Activated naive CD4-positive, alpha-beta T cell treated with anti-CD3 and anti-CD28 coated beads, Interleukin-2, amount 50 U/mL, for 24 hours (primary cell): ENCODE measurements at regions not wholly inside any gene's neighbourhood (a gene's known extent, or its start where the extent isn't known, plus 50 kb on each side); places are given as distances from the start of the nearest gene placed in this dataset.

Experiments
- H3K27ac Mint-ChIP-seq: one replicate; pipeline ENCODE4 v1.8.0; 2021; ENCODE audit warnings: mild to moderate bottlenecking, mixed read lengths
- H3K27me3 Mint-ChIP-seq: one replicate; pipeline ENCODE4 v1.8.0; 2021; ENCODE audit warnings: mixed read lengths
- H3K36me3 Mint-ChIP-seq: one replicate; pipeline ENCODE4 v1.8.0; 2021; ENCODE audit warnings: mixed read lengths
- H3K4me1 Mint-ChIP-seq: one replicate; pipeline ENCODE4 v1.8.0; 2021; ENCODE audit warnings: mixed read lengths
- H3K4me3 Mint-ChIP-seq: one replicate; pipeline ENCODE4 v1.8.0; 2021; ENCODE audit warnings: mild to moderate bottlenecking, mixed read lengths
- H3K9me3 Mint-ChIP-seq: one replicate; pipeline ENCODE4 v1.8.0; 2021; ENCODE audit warnings: mixed read lengths

- no peak overlapping the region for H3K27ac Mint-ChIP-seq
These were observed 189.9 kb downstream of the AASDH start for GRCh38 chr4:56197387-56197786.

GRCh38 chr4:56195025-56195424 is 192.3 kb downstream of the AASDH start:
- Mint-ChIP-seq H3K27ac (no peak overlapping the region), H3K36me3 (peaks cover 1% of the 10 kb centered on the region), H3K27me3 (peaks cover 9% of the 10 kb centered on the region), H3K9me3 (no peaks in the 10 kb centered on the region), H3K4me1 (no peaks in the 10 kb centered on the region), H3K4me3 (no peak overlapping the region)

More at GRCh38 chr4:56197387-56197786, 189.9 kb downstream of the AASDH start:
- Mint-ChIP-seq H3K27me3 (peaks cover 12% of the 10 kb centered on the region), H3K36me3 (peaks cover under 1% of the 10 kb centered on the region), H3K9me3 (no peaks in the 10 kb centered on the region), H3K4me1 (no peaks in the 10 kb centered on the region), H3K4me3 (no peak overlapping the region)

GRCh38 chr4:56191534-56191933 is 195.8 kb downstream of the AASDH start:
- Mint-ChIP-seq H3K4me3 (no peak overlapping the region), H3K27ac (no peak overlapping the region)

DNA sequence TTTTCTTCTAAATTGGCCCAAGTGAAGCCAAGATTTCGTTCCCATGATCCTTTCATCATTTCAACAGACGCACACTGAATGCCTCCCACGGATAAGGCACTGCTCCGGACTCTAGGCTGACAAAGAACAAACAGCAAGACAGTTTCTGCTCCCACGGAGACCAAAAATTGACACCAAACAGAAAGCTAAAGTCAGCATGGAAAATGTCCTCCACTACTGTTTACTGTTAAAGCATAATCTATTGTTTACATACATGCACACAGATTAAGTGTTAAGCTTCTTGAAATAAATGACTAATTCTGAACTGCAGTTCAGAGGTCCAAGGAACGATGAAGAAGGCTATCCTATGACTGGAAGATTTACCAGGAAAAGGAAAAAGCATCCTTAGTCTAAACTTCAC is 199.6 kb downstream of the AASDH start:
- H3K36me3 Mint-ChIP-seq, result peaks cover 1% of the 10 kb centered on the region
- H3K4me3 Mint-ChIP-seq, result no peak overlapping the region
- no peak overlapping the region for H3K27ac Mint-ChIP-seq
- H3K9me3 Mint-ChIP-seq, result no peaks in the 10 kb centered on the region
- peaks cover 7% of the 10 kb centered on the region for H3K27me3 Mint-ChIP-seq
- H3K4me1 Mint-ChIP-seq, result no peaks in the 10 kb centered on the region

More at GRCh38 chr4:56191534-56191933, 195.8 kb downstream of the AASDH start:
- H3K36me3 Mint-ChIP-seq, result peaks cover 1% of the 10 kb centered on the region
- H3K27me3 Mint-ChIP-seq, result peaks cover 7% of the 10 kb centered on the region
- H3K4me1 Mint-ChIP-seq, result no peaks in the 10 kb centered on the region
- H3K9me3 Mint-ChIP-seq, result no peaks in the 10 kb centered on the region

- Mint-ChIP-seq H3K27me3 (peaks cover 5% of the 10 kb centered on the region), H3K4me1 (no peaks in the 10 kb centered on the region), H3K36me3 (no peaks in the 10 kb centered on the region), H3K9me3 (no peaks in the 10 kb centered on the region), H3K27ac (no peak overlapping the region), H3K4me3 (no peak overlapping the region)
These were observed 200.3 kb downstream of the AASDH start for GRCh38 chr4:56186808-56187523.

- H3K4me1 Mint-ChIP-seq, result peaks cover 10% of the 10 kb centered on the region
- no peak overlapping the region for H3K27ac Mint-ChIP-seq
- H3K9me3 Mint-ChIP-seq, result no peaks in the 10 kb centered on the region
- H3K4me3 Mint-ChIP-seq, result no peak overlapping the region
- H3K27me3 Mint-ChIP-seq, result peaks cover 6% of the 10 kb centered on the region
- no peaks in the 10 kb centered on the region for H3K36me3 Mint-ChIP-seq
These were observed 201.4 kb downstream of the AASDH start for GRCh38 chr4:56185901-56186300.

DNA sequence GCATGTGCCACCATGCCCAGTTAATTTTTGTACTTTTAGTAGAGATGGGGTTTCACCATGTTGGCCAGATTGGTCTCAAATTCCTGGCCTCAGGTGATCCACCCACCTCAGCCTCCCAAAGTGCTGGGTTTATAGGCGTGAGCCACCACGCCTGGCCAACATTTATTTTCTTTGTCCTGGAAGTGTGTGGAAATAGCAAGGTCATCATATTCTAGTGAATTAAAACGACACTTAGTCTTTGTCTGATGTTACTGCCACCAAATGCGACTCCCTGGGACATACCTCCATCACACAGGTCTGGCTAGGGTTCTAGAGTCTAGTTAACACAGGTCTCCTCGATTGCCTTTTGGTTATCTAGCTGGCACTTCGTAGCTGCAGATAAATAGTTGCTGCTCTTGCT is 203.1 kb downstream of the AASDH start:
- Mint-ChIP-seq H3K27me3 (peaks cover 10% of the 10 kb centered on the region), H3K4me3 (no peak overlapping the region), H3K9me3 (no peaks in the 10 kb centered on the region), H3K27ac (no peak overlapping the region), H3K36me3 (no peaks in the 10 kb centered on the region), H3K4me1 (peaks cover 14% of the 10 kb centered on the region)

DNA sequence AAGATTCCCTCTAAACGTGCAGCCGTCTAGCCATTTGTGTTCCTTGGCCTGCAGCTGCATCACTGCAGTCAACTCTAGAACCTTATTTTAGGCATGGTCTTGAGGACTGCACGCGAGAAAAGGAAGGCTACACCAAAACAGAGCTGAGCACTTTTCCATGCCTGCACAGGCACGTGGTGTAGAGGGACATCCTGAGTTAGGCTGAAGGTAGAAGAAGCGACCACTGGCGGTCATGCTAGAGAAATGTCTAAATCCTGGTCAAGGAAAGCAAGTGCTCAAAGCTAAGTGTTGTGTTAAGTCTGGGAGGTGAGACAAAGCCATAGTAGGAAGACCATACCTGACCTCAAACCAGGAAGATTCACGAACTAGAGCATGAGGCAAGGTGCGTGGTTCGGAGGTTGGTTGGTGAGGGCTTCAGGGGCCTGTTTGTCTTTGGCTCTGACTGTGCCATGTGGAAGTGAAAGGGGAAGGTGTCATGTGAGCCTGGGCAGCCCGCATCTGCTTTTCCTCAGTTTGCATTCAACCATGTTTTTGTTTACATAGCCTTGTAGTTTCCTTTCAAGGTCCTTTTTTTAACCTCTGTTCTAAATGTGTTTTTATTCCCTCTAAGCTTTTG is 203.8 kb downstream of the AASDH start:
- peaks cover 14% of the 10 kb centered on the region for H3K4me1 Mint-ChIP-seq
- no peak overlapping the region for H3K27ac Mint-ChIP-seq
- H3K9me3 Mint-ChIP-seq, result no peaks in the 10 kb centered on the region

GRCh38 chr4:56182356-56182755 is 204.9 kb downstream of the AASDH start:
- Mint-ChIP-seq H3K9me3 (peaks cover 7% of the 10 kb centered on the region), H3K4me1 (peaks cover 14% of the 10 kb centered on the region), H3K27me3 (peaks cover 10% of the 10 kb centered on the region), H3K27ac (no peak overlapping the region), H3K36me3 (no peaks in the 10 kb centered on the region), H3K4me3 (no peak overlapping the region)

More for the DNA sequence above, 203.8 kb downstream of the AASDH start:
- no peak overlapping the region for H3K4me3 Mint-ChIP-seq
- no peaks in the 10 kb centered on the region for H3K36me3 Mint-ChIP-seq
- peaks cover 10% of the 10 kb centered on the region for H3K27me3 Mint-ChIP-seq

- no peaks in the 10 kb centered on the region for H3K36me3 Mint-ChIP-seq
- peaks cover 14% of the 10 kb centered on the region for H3K4me1 Mint-ChIP-seq
- no peak overlapping the region for H3K4me3 Mint-ChIP-seq
- H3K27ac Mint-ChIP-seq, result peak overlapping the region; percentile 20
- H3K9me3 Mint-ChIP-seq, result peaks cover 8% of the 10 kb centered on the region
- peaks cover 10% of the 10 kb centered on the region for H3K27me3 Mint-ChIP-seq
These were observed 205.9 kb downstream of the AASDH start for GRCh38 chr4:56181140-56181953.

DNA sequence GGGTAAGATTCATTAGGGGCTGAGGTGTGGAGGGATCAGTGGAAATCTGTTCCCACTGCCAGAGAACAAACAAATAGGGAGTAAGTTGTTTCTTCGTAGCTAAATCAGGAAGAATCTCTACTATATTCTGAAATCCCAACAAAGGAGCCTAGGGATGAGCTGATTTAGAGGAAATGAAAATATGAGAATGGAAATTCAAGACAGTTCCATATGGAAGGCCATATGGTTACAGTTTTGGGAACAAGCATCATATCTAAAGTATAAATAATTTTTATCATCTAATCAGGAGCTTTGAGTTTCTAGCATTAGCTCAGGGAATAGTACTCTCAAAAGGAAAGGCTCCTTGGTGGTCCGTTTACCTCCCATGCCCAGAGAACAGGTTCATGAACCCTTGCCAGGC is 218.2 kb downstream of the AASDH start:
- Mint-ChIP-seq H3K4me1 (no peaks in the 10 kb centered on the region), H3K27me3 (peaks cover 5% of the 10 kb centered on the region), H3K36me3 (no peaks in the 10 kb centered on the region), H3K9me3 (peaks cover 8% of the 10 kb centered on the region), H3K4me3 (no peak overlapping the region), H3K27ac (no peak overlapping the region)

DNA sequence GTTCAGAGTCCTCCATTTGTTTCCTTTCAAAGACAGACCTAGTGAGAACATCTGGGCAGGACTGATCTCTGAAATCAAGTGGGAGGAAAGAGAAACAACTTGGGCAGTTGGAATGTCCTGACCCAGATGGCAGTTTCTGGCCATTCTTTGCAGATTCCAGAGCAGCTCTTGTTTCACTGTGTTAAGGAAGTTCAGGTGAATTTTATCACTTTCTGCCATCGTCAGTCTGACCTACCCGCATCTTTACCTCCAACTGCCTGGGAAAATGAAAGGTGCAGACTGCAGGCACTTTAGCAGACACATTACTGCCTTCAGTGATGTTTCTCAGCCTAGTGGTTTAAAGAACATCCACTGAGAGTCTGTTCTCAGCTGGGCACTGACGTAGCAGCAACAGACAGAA is 216.2 kb downstream of the CEP135 start:
- H3K4me1 Mint-ChIP-seq, result no peaks in the 10 kb centered on the region
- no peaks in the 10 kb centered on the region for H3K36me3 Mint-ChIP-seq
- H3K27me3 Mint-ChIP-seq, result peaks cover 7% of the 10 kb centered on the region
- H3K9me3 Mint-ChIP-seq, result peaks cover 8% of the 10 kb centered on the region
- H3K4me3 Mint-ChIP-seq, result no peak overlapping the region
- H3K27ac Mint-ChIP-seq, result no peak overlapping the region

DNA sequence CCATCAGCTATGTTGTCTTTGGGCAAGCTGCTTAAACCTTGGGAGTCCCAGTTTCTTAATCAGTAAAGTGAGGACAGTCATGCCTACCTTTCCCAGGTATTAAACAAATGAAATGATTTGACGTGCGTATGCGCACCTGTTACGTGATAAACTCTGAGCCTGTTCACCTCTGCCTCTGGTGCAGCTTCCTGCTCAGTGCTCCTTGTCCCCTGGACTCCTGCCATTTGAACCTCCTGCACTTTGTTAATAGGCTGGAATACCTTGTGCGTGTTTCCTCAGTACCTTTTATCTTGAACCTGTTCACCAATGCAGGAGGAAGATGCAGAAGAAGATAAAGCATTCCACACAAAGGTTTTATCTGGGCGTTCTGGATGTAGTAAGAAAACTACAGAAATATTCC is 211.9 kb downstream of the CEP135 start:
- H3K36me3 Mint-ChIP-seq, result no peaks in the 10 kb centered on the region
- H3K9me3 Mint-ChIP-seq, result no peaks in the 10 kb centered on the region
- peaks cover 4% of the 10 kb centered on the region for H3K4me1 Mint-ChIP-seq
- H3K27me3 Mint-ChIP-seq, result peaks cover 2% of the 10 kb centered on the region
- no peak overlapping the region for H3K4me3 Mint-ChIP-seq
- H3K27ac Mint-ChIP-seq, result no peak overlapping the region

DNA sequence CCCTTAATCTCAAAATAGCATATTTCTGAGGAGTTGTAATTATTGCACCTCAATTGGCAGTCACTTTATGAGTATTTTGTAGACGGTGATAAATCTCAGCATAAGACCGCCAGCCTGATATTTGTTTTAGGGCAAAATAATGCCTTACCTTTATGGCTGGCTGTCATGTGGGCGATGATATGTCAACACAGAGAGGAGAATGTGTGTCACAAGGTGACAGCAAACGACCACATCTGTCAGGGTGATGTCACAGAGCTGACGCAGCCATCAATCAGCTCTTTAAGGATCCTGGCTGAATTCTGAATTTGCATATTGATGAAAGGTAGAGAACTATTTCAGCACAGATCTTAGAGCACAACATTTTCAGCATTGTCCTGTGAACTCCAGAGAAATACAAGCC is 209.7 kb downstream of the CEP135 start:
- Mint-ChIP-seq H3K9me3 (no peaks in the 10 kb centered on the region), H3K27me3 (peaks cover 2% of the 10 kb centered on the region), H3K27ac (no peak overlapping the region), H3K4me3 (no peak overlapping the region), H3K36me3 (no peaks in the 10 kb centered on the region), H3K4me1 (peaks cover 4% of the 10 kb centered on the region)

GRCh38 chr4:56156141-56156540 is 207.4 kb downstream of the CEP135 start:
- Mint-ChIP-seq H3K27me3 (no peaks in the 10 kb centered on the region), H3K27ac (no peak overlapping the region), H3K4me3 (no peak overlapping the region), H3K36me3 (no peaks in the 10 kb centered on the region), H3K4me1 (peaks cover 4% of the 10 kb centered on the region), H3K9me3 (no peaks in the 10 kb centered on the region)

DNA sequence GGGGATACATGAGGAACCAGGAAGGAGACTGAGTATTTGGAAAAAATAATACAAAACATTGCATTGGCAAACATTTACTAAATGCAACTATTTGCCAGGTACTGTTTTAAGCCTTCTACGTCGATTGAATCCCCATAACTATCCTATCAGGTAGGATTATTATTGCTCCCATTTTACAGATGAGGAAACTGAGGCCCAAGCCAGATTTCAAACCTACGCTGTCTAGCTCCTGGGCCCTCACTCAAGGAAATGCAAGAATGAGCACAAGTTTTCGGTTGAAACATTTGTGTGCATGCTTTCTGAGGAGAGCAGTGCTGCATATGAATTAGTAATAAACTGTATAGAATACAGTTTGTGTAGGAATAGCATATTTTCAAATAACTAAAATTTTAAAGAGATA is 206.7 kb downstream of the CEP135 start:
- Mint-ChIP-seq H3K27ac (no peak overlapping the region), H3K36me3 (no peaks in the 10 kb centered on the region), H3K4me1 (peaks cover 4% of the 10 kb centered on the region), H3K27me3 (no peaks in the 10 kb centered on the region), H3K9me3 (no peaks in the 10 kb centered on the region), H3K4me3 (no peak overlapping the region)
